Gastrocnemius medialis (tissue), 4 donors: ENCODE measurements at regions not wholly inside any gene's neighbourhood (a gene's known extent, or its start where the extent isn't known, plus 50 kb on each side); places are given as distances from the start of the nearest gene placed in this dataset.

Source experiments
- ATAC-seq, 2 donors: fragments of 150-250 bp; one replicate each; pipeline ENCODE4 v1.9.1; 2016
- DNase-seq, 2 donors: peaks; one replicate each; pipeline ENCODE4 v3.0.0-alpha.2; 2019
- H3K27ac ChIP-seq, 4 donors: fragments of 200-600 bp; sonication (generic); 1 replicate in 1 of 4; 2 replicates in 3 of 4; pipeline ENCODE4 v1.5.1; 2016 to 2018; ENCODE audit warnings: mild to moderate bottlenecking in 2 of 4, moderate library complexity in 1 of 4
- H3K27me3 ChIP-seq, 3 donors: fragments of 200-600 bp; sonication (generic) in 2 of 3; 1 replicate in 1 of 3; 2 replicates in 2 of 3; pipeline versions ENCODE4 v1.5.1 to v1.6.0; 2016 to 2019; ENCODE audit warnings: mild to moderate bottlenecking in 1 of 3, moderate library complexity in 1 of 3
- H3K36me3 ChIP-seq, 2 donors: fragments of 200-600 bp; sonication (generic) in 1 of 2; one replicate each; pipeline ENCODE4 v1.5.1; 2017 to 2018
- H3K4me1 ChIP-seq, 2 donors: fragments of 200-600 bp; sonication (generic) in 1 of 2; one replicate each; pipeline ENCODE4 v1.5.1; 2016 to 2017; ENCODE audit warnings: mild to moderate bottlenecking in 2 of 2
- H3K4me3 ChIP-seq, 4 donors: fragments of 200-600 bp; sonication (generic) in 3 of 4; 1 replicate in 1 of 4; 2 replicates in 3 of 4; pipeline ENCODE4 v1.5.1; 2016 to 2019; ENCODE audit warnings: mild to moderate bottlenecking in 2 of 4
- H3K9me3 ChIP-seq, 3 donors: fragments of 200-600 bp; sonication (generic) in 2 of 3; 1 replicate in 1 of 3; 2 replicates in 2 of 3; pipeline ENCODE4 v1.5.1; 2016 to 2019
- CTCF ChIP-seq, 5 experiments: fragments of 450-650 bp in 3 of 5; fragments of 200-600 bp in 2 of 5; sonication (generic) in 2 of 5; IDR thresholded peaks in 4 of 5; conservative IDR thresholded peaks in 1 of 5; 1 replicate in 4 of 5; 2 replicates in 1 of 5; pipeline ENCODE4 v1.5.1; 2016 to 2019; ENCODE audit warnings: antibody characterized with exemption in 5 of 5, mild to moderate bottlenecking in 3 of 5, moderate library complexity in 3 of 5
- POLR2A ChIP-seq, 2 donors: fragments of 450-650 bp; IDR thresholded peaks; one replicate each; pipeline ENCODE4 v1.6.1; 2017; ENCODE audit warnings: antibody characterized with exemption in 2 of 2, mild to moderate bottlenecking in 2 of 2, moderate library complexity in 2 of 2
- in situ Hi-C, 4 donors: fragments of 200-750 bp; cut with MboI; loops; one replicate each; pipeline versions ENCODE4 v1.15.0 to v1.8.0; 2017; ENCODE audit warnings: low sequenced_read_pairs in 4 of 4
- intact Hi-C: fragments of 100-400 bp; cut with DNase I; formaldehyde crosslinking; loops from one replicate; pipeline ENCODE4 v1.15.1; 2023; ENCODE audit warnings: low total_unique reads

GRCh38 chr7:155247479-155248365 is 50.0 kb upstream of the INSIG1 start:
- Histone ChIP-seq H3K27me3 (no peaks in the 10 kb centered on the region), H3K9me3 (no peaks in the 10 kb centered on the region), H3K36me3 (no peaks in the 10 kb centered on the region), H3K4me1 (no peaks in the 10 kb centered on the region), H3K27ac (no peak overlapping the region), H3K4me3 (no peak overlapping the region)
- DNase-seq (no peak), ATAC-seq (no peak)
- in situ Hi-C loops (no loop called here), intact Hi-C loops (no loop called here)
- no peak for TF ChIP-seq POLR2A (IDR thresholded peaks at IDR 0.05)
- TF ChIP-seq CTCF (IDR thresholded peaks at IDR 0.05 in 4 of 5, conservative IDR thresholded peaks at IDR 0.05 in 1 of 5) = no peak
